Central memory CD4-positive, alpha-beta T cell (primary cell): ENCODE measurements at regions not wholly inside any gene's neighbourhood (a gene's known extent, or its start where the extent isn't known, plus 50 kb on each side); places are given as distances from the start of the nearest gene placed in this dataset.
A peak's percentile ranks its signal among the peaks of the same experiment; 100 is the strongest.

ENCODE experiments used
- DNase-seq: peaks from one replicate; pipeline ENCODE4 v3.0.0; 2022

GRCh38 chr14:97366400-97366799 lies 569.2 kb downstream of the VRK1 start:
- no peak for DNase-seq

GRCh38 chr14:97367278-97367677 lies 570.1 kb downstream of the VRK1 start:
- no peak for DNase-seq

- DNase-seq: no peak
These were observed 570.9 kb downstream of the VRK1 start for GRCh38 chr14:97368049-97368448.

- DNase-seq: no peak
These were observed 571.9 kb downstream of the VRK1 start for GRCh38 chr14:97368900-97369564.

- no peak for DNase-seq
These were observed 572.7 kb downstream of the VRK1 start for GRCh38 chr14:97369901-97370300.

- DNase-seq: no peak
These were observed 579.1 kb downstream of the VRK1 start for GRCh38 chr14:97376310-97376709.

- no peak for DNase-seq
These were observed 580.4 kb downstream of the VRK1 start for GRCh38 chr14:97377550-97377949.

- peak; percentile 35 for DNase-seq
These were observed 581.9 kb downstream of the VRK1 start for GRCh38 chr14:97379091-97379531.

GRCh38 chr14:97380539-97380941 lies 583.4 kb downstream of the VRK1 start:
- no peak for DNase-seq

- DNase-seq: no peak
These were observed 584.1 kb downstream of the VRK1 start for GRCh38 chr14:97381309-97381708.

- no peak for DNase-seq
These were observed 585.5 kb downstream of the VRK1 start for GRCh38 chr14:97382616-97383226.

- DNase-seq: no peak
These were observed 588.5 kb downstream of the VRK1 start for GRCh38 chr14:97385727-97386126.

- no peak for DNase-seq
These were observed 590.2 kb downstream of the VRK1 start for GRCh38 chr14:97387252-97387874.

- no peak for DNase-seq
These were observed 591.2 kb downstream of the VRK1 start for GRCh38 chr14:97388408-97388807.

- DNase-seq: no peak
These were observed 593.0 kb downstream of the VRK1 start for GRCh38 chr14:97390096-97390724.

- DNase-seq: no peak
These were observed 596.1 kb downstream of the VRK1 start for GRCh38 chr14:97393244-97393643.

- DNase-seq: no peak
These were observed 597.9 kb downstream of the VRK1 start for GRCh38 chr14:97395068-97395467.

- DNase-seq: no peak
These were observed 604.5 kb downstream of the VRK1 start for GRCh38 chr14:97401714-97402113.

GRCh38 chr14:97402279-97402678 lies 605.1 kb downstream of the VRK1 start:
- DNase-seq: no peak

GRCh38 chr14:97407701-97408407 lies 610.7 kb downstream of the VRK1 start:
- DNase-seq: no peak

- DNase-seq: no peak
These were observed 611.3 kb downstream of the VRK1 start for GRCh38 chr14:97408503-97408902.

- DNase-seq: peak; percentile 23
These were observed 612.0 kb downstream of the VRK1 start for GRCh38 chr14:97408937-97409815.
